HEK293 (cell line): ENCODE measurements at regions not wholly inside any gene's neighbourhood (a gene's known extent, or its start where the extent isn't known, plus 50 kb on each side); places are given as distances from the start of the nearest gene placed in this dataset.

Source experiments
- CTCF ChIA-PET: fragments of 350-600 bp; formaldehyde crosslinking; extraction: SDS; loops from one replicate; lab custom pipeline; 2021; ENCODE audit warnings: antibody characterized with exemption; lab: Yijun Ruan, JAX
- POLR2A ChIA-PET: fragments of 300-600 bp; formaldehyde crosslinking; extraction: SDS; loops from one replicate; lab custom pipeline; 2020; ENCODE audit warnings: antibody characterized with exemption, inconsistent platforms; lab: Yijun Ruan, JAX
- H3K27ac ChIP-seq: fragments of 200-500 bp; sonication (Bioruptor generic); 2 replicates; pipeline ENCODE4 v1.5.1; 2014; ENCODE audit warnings: low read depth, low read length, control low read depth, inconsistent platforms; ENCODE audit errors: extremely low read depth
- H3K36me3 ChIP-seq, 2 experiments: fragments of 200-500 bp in 1 of 2; sonication (Bioruptor generic) in 1 of 2; 1 replicate in 1 of 2; 2 replicates in 1 of 2; pipeline ENCODE4 v1.5.1; 2014 to 2017; ENCODE audit warnings: inconsistent platforms in 2 of 2, low read length in 2 of 2; ENCODE audit not compliant: control insufficient read depth in 2 of 2, insufficient read depth in 1 of 2
- H3K4me1 ChIP-seq: fragments of 200-500 bp; sonication (Bioruptor generic); 2 replicates; pipeline ENCODE4 v1.5.1; 2014; ENCODE audit warnings: mild to moderate bottlenecking, low read length, inconsistent platforms; ENCODE audit not compliant: control insufficient read depth, insufficient read depth
- H3K4me3 ChIP-seq: 2 replicates; pipeline ENCODE4 v1.5.1; 2011; ENCODE audit warnings: low read depth, mild to moderate bottlenecking, control low read depth, low read length, moderate library complexity
- H3K9me3 ChIP-seq: fragments of 200-500 bp; sonication (Bioruptor generic); 2 replicates; pipeline ENCODE4 v1.5.1; 2014; ENCODE audit warnings: low read depth, low read length, inconsistent platforms; ENCODE audit not compliant: control insufficient read depth, insufficient read depth
- BCL11A ChIP-seq: fragments of 450-650 bp; formaldehyde crosslinking; IDR thresholded peaks from 2 replicates; pipeline ENCODE4 v1.5.1; 2016; ENCODE audit warnings: low read depth, missing biosample characterization, missing genetic modification characterization
- EGR2 ChIP-seq: fragments of 450-650 bp; formaldehyde crosslinking; IDR thresholded peaks from 2 replicates; pipeline ENCODE4 v1.5.1; 2016; ENCODE audit warnings: low read depth, missing biosample characterization, missing genetic modification characterization
- PRDM1 ChIP-seq: fragments of 450-650 bp; formaldehyde crosslinking; IDR thresholded peaks from 2 replicates; pipeline ENCODE4; 2016; ENCODE audit warnings: missing biosample characterization, missing genetic modification characterization
- WT1 ChIP-seq: fragments of 450-650 bp; formaldehyde crosslinking; IDR thresholded peaks from 2 replicates; pipeline ENCODE4 v1.5.1; 2016; ENCODE audit warnings: missing biosample characterization, missing genetic modification characterization
- ZFHX2 ChIP-seq: fragments of 450-650 bp; formaldehyde crosslinking; conservative IDR thresholded peaks from 2 replicates; pipeline ENCODE4 v1.5.1; 2016; ENCODE audit warnings: missing biosample characterization, missing genetic modification characterization
- ZNF10 ChIP-seq: fragments of 450-650 bp; formaldehyde crosslinking; IDR thresholded peaks from 2 replicates; pipeline ENCODE4 v1.5.1; 2017; ENCODE audit warnings: missing biosample characterization, missing genetic modification characterization
- ZNF140 ChIP-seq: fragments of 450-650 bp; formaldehyde crosslinking; IDR thresholded peaks from 2 replicates; pipeline ENCODE4 v1.5.1; 2016; ENCODE audit warnings: missing biosample characterization, missing genetic modification characterization
- ZNF2 ChIP-seq: fragments of 450-650 bp; formaldehyde crosslinking; IDR thresholded peaks from 2 replicates; pipeline ENCODE4 v1.5.1; 2016; ENCODE audit warnings: missing biosample characterization, missing genetic modification characterization
- ZNF23 ChIP-seq: fragments of 450-650 bp; formaldehyde crosslinking; IDR thresholded peaks from 2 replicates; pipeline ENCODE4 v1.5.1; 2016; ENCODE audit warnings: missing biosample characterization, missing genetic modification characterization, borderline replicate concordance
- ZNF530 ChIP-seq: fragments of 450-650 bp; formaldehyde crosslinking; IDR thresholded peaks from 2 replicates; pipeline ENCODE4 v1.5.1; 2016; ENCODE audit warnings: low read depth, missing biosample characterization, missing genetic modification characterization
- ZNF571 ChIP-seq: fragments of 450-650 bp; formaldehyde crosslinking; IDR thresholded peaks from 2 replicates; pipeline ENCODE4 v1.5.0; 2017; ENCODE audit warnings: missing biosample characterization, missing genetic modification characterization
- ZNF791 ChIP-seq: fragments of 450-650 bp; formaldehyde crosslinking; IDR thresholded peaks from 2 replicates; pipeline ENCODE4 v1.5.1; 2016; ENCODE audit warnings: missing biosample characterization, missing genetic modification characterization
- ZNF830 ChIP-seq: fragments of 450-650 bp; IDR thresholded peaks from 2 replicates; pipeline ENCODE4 v1.5.0; 2018; ENCODE audit warnings: missing biosample characterization, missing genetic modification characterization, low read depth, mild to moderate bottlenecking, moderate library complexity
- TF ChIP-seq, protein P1 (sequence below): fragments of 450-650 bp; formaldehyde crosslinking; IDR thresholded peaks from 2 replicates; pipeline ENCODE4 v1.5.1; 2017; ENCODE audit warnings: missing biosample characterization, missing genetic modification characterization
- TF ChIP-seq, protein P2 (sequence below): fragments of 450-650 bp; formaldehyde crosslinking; IDR thresholded peaks from 2 replicates; pipeline ENCODE4 v1.5.1; 2017; ENCODE audit warnings: missing biosample characterization, missing genetic modification characterization
- TF ChIP-seq, protein P3 (sequence below): fragments of 450-650 bp; formaldehyde crosslinking; IDR thresholded peaks from 2 replicates; pipeline ENCODE4 v1.5.1; 2016; ENCODE audit warnings: missing biosample characterization, missing genetic modification characterization
- TF ChIP-seq, protein P4 (sequence below): fragments of 450-650 bp; formaldehyde crosslinking; IDR thresholded peaks from 2 replicates; pipeline ENCODE4 v1.5.1; 2016; ENCODE audit warnings: missing biosample characterization, missing genetic modification characterization
- TF ChIP-seq, protein P5 (sequence below): fragments of 450-650 bp; formaldehyde crosslinking; IDR thresholded peaks from 2 replicates; pipeline ENCODE4 v1.5.1; 2016; ENCODE audit warnings: missing biosample characterization, missing genetic modification characterization, low read depth

DNA sequence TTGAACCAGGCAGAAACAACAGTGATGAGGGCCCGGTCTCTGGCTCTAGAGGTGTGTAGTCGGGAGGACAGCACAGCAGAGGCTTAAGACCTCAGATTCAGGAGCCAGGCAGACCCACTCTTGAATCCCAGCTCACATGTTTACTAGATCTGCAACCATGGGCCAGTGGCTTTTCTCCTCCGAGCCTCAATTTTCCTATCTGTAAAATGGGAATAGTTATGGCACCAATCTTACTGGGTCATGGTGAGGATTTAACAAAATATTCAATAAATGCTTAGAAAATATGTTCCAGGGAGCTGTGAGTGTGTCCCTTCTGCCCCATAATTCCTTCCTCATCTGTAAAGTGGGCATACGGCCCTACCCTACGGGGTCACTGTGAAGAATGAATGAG lies 506.9 kb downstream of the SHQ1 start (continued):
- TF ChIP-seq, protein P1, sequence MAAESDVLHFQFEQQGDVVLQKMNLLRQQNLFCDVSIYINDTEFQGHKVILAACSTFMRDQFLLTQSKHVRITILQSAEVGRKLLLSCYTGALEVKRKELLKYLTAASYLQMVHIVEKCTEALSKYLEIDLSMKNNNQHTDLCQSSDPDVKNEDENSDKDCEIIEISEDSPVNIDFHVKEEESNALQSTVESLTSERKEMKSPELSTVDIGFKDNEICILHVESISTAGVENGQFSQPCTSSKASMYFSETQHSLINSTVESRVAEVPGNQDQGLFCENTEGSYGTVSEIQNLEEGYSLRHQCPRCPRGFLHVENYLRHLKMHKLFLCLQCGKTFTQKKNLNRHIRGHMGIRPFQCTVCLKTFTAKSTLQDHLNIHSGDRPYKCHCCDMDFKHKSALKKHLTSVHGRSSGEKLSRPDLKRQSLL (tag by site-specific recombination) = no peak
- TF ChIP-seq ZNF830 (tag by site-specific recombination) = no peak
- TF ChIP-seq, protein P2, sequence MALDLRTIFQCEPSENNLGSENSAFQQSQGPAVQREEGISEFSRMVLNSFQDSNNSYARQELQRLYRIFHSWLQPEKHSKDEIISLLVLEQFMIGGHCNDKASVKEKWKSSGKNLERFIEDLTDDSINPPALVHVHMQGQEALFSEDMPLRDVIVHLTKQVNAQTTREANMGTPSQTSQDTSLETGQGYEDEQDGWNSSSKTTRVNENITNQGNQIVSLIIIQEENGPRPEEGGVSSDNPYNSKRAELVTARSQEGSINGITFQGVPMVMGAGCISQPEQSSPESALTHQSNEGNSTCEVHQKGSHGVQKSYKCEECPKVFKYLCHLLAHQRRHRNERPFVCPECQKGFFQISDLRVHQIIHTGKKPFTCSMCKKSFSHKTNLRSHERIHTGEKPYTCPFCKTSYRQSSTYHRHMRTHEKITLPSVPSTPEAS (tag by site-specific recombination) = no peak
- no peak for TF ChIP-seq PRDM1
- no peak for TF ChIP-seq BCL11A
- no peak for TF ChIP-seq ZNF791 (tag by site-specific recombination)
- TF ChIP-seq ZNF140 (tag by site-specific recombination) = no peak
- TF ChIP-seq WT1 (tag by site-specific recombination) = no peak
- TF ChIP-seq ZNF23 = no peak
- TF ChIP-seq, all 188 proteins: peak for 0

DNA sequence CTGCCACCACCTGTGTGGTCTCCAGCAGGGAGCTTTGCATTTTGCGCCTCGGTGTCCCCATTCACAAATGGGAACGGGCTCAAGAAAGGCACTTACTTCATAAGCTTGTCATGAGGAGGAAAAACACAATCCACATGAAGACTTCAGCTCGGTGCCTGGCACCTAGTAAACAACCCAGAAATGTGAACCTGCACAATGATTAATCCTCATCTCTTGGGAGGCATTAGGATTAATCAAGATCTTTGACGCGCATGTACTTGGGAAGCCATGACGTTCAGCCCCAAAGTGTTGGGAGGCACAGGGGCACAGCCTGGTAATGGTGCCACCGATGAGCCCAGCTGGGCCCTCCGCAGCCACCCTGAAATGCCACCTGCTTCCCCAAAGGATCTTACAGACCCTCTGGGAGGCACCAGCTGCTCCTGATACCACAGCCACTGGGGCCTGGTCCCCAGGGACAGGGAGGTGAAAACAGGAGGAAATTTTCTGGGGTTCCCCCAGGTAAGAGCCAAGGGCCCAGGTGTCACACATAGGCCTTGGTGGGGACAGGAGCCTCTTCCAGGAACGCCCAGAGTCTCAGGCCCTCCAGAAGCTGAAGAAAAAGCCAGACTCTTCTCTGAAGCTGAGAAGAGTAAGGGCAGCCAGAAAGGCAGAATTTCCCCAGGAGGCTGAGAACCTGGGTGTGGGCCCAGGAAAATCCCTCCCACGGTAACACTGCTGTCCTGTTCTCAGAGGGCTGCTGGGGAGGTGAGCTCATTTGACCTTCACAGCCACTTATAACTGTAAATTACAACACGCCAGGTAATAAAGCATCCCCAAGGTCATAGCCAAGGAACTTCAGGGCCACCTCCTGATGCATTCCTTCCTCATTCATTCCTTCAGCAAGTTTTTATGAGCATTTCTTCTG lies 507.5 kb downstream of the SHQ1 start:
- no peak overlapping the region for H3K27ac ChIP-seq
- ChIA-PET CTCF (interaction anchor here (1.3 kb wide), 1 partner anchor 31 kb away, joined by 3 read pairs; no protein-coding TSS in a partner anchor), POLR2A (no interaction called here)
- no peak for TF ChIP-seq ZNF571 (tag by site-specific recombination)
- 0 out of 2 replicates have a peak, but pooled peaks have one; percentile 19 for TF ChIP-seq EGR2 (tag by site-specific recombination)
- no peak for TF ChIP-seq BCL11A
- TF ChIP-seq ZNF530 (tag by site-specific recombination) = no peak
- TF ChIP-seq, protein P2 (tag by site-specific recombination) = no peak
- TF ChIP-seq, protein P3, sequence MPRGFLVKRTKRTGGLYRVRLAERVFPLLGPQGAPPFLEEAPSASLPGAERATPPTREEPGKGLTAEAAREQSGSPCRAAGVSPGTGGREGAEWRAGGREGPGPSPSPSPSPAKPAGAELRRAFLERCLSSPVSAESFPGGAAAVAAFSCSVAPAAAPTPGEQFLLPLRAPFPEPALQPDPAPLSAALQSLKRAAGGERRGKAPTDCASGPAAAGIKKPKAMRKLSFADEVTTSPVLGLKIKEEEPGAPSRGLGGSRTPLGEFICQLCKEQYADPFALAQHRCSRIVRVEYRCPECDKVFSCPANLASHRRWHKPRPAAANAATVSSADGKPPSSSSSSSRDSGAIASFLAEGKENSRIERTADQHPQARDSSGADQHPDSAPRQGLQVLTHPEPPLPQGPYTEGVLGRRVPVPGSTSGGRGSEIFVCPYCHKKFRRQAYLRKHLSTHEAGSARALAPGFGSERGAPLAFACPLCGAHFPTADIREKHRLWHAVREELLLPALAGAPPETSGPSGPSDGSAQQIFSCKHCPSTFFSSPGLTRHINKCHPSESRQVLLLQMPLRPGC (tag by site-specific recombination) = no peak
- TF ChIP-seq ZNF23 = no peak
- no peak for TF ChIP-seq ZNF830 (tag by site-specific recombination)
- peak; percentile 30 for TF ChIP-seq ZFHX2 (tag by site-specific recombination)
- H3K4me1 ChIP-seq = no peaks in the 10 kb centered on the region
- H3K9me3 ChIP-seq = no peaks in the 10 kb centered on the region
- no peaks in the 10 kb centered on the region for H3K36me3 ChIP-seq
- no peak overlapping the region for H3K4me3 ChIP-seq

DNA sequence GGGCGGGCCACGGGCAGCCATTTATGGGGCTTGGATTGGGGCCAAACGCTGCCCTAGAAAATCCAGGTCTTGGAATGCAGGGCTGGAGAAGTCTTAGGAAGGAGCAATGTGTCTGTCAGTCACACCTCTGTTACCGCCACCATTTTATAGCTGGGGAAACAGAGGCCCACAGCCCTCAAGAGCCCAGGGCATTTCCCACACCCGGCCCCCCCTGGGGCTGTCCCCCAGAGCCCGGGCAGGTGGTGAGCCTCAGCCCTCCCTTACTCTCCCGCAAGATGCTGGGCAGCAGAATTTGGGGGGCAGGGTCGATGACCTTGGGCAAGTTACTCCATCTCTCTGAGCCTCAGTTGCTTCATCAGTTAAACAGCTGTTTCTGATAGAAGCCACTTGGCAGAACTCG lies 508.2 kb downstream of the SHQ1 start:
- Histone ChIP-seq H3K36me3 (no peaks in the 10 kb centered on the region), H3K4me1 (no peaks in the 10 kb centered on the region), H3K4me3 (no peak overlapping the region), H3K27ac (no peak overlapping the region), H3K9me3 (no peaks in the 10 kb centered on the region)
- ChIA-PET POLR2A (interaction anchor here (0.6 kb wide), 1 partner anchor 22 kb away, joined by 3 read pairs; no protein-coding TSS in a partner anchor), CTCF (no interaction called here)
- TF ChIP-seq, protein P4, sequence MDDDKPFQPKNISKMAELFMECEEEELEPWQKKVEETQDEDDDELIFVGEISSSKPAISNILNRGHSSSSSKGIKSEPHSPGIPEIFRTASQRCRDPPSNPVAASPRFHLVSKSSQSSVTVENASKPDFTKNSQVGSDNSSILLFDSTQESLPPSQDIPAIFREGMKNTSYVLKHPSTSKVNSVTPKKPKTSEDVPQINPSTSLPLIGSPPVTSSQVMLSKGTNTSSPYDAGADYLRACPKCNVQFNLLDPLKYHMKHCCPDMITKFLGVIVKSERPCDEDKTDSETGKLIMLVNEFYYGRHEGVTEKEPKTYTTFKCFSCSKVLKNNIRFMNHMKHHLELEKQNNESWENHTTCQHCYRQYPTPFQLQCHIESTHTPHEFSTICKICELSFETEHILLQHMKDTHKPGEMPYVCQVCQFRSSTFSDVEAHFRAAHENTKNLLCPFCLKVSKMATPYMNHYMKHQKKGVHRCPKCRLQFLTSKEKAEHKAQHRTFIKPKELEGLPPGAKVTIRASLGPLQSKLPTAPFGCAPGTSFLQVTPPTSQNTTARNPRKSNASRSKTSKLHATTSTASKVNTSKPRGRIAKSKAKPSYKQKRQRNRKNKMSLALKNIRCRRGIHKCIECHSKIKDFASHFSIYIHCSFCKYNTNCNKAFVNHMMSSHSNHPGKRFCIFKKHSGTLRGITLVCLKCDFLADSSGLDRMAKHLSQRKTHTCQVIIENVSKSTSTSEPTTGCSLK (tag by site-specific recombination) = no peak
- TF ChIP-seq, protein P5, sequence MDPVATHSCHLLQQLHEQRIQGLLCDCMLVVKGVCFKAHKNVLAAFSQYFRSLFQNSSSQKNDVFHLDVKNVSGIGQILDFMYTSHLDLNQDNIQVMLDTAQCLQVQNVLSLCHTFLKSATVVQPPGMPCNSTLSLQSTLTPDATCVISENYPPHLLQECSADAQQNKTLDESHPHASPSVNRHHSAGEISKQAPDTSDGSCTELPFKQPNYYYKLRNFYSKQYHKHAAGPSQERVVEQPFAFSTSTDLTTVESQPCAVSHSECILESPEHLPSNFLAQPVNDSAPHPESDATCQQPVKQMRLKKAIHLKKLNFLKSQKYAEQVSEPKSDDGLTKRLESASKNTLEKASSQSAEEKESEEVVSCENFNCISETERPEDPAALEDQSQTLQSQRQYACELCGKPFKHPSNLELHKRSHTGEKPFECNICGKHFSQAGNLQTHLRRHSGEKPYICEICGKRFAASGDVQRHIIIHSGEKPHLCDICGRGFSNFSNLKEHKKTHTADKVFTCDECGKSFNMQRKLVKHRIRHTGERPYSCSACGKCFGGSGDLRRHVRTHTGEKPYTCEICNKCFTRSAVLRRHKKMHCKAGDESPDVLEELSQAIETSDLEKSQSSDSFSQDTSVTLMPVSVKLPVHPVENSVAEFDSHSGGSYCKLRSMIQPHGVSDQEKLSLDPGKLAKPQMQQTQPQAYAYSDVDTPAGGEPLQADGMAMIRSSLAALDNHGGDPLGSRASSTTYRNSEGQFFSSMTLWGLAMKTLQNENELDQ (tag by site-specific recombination) = no peak
- TF ChIP-seq ZNF2 (tag by site-specific recombination) = no peak
- TF ChIP-seq, protein P3 (tag by site-specific recombination) = no peak
- no peak for TF ChIP-seq ZNF10 (tag by site-specific recombination)
